Stomach (tissue), 4 donors: ENCODE measurements at regions not wholly inside any gene's neighbourhood (a gene's known extent, or its start where the extent isn't known, plus 50 kb on each side); places are given as distances from the start of the nearest gene placed in this dataset.
"Not testable (repeated sequence)": the region's sequence is repeated elsewhere in the genome, so short reads cannot be mapped to it uniquely, and the experiment has no call there.

Experiments used
- CTCF ChIP-seq, 7 experiments: fragments of 450-650 bp in 4 of 7; fragments of 200-600 bp in 3 of 7; sonication (generic) in 3 of 7; IDR thresholded peaks; one replicate each; pipeline ENCODE4 v1.5.1; 2016 to 2019; ENCODE audit warnings: antibody characterized with exemption in 7 of 7, control low read depth in 2 of 7, mild to moderate bottlenecking in 1 of 7
- EP300 ChIP-seq: sonication (generic); formaldehyde crosslinking; IDR thresholded peaks from one replicate; pipeline ENCODE4 v1.6.1; 2017; ENCODE audit warnings: antibody characterized with exemption

- TF ChIP-seq EP300; CTCF (IDR thresholded peaks at IDR 0.05): not testable (repeated sequence)
Observed at GRCh38 chr6:113724927-113725326, 132.2 kb upstream of the MARCKS start.
